ENCODE measurements at regions not wholly inside any gene's neighbourhood (a gene's known extent, or its start where the extent isn't known, plus 50 kb on each side); places are given as distances from the start of the nearest gene placed in this dataset.

DNA sequence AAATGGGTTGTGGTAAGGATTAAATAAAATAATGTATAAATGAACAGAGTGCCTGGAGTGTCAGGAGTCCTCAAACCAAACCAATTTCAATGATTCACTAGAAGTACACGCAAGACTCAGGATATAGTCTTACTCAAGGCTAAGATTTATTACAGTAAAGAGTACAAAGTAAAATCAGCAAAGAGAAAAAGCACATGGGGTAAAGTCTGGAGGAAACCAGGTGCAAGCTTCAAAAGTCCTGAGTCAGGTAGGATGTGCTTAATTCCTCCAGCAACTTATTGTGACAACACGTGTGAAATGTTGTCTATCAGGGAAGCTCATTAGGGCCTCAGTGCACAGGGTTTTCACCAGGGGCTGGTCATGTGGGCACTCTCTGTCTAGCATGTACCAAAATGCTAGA is 105.8 kb upstream of the NAP1L1 start:
- TF ChIP-seq CTCF (IDR thresholded peaks at IDR 0.05) (no peak), POLR2A (IDR thresholded peaks at IDR 0.05) (no peak), POLR2AphosphoS5 (IDR thresholded peaks at IDR 0.05) (no peak)

Measured in upper lobe of left lung (tissue), 4 donors.